ENCODE measurements at regions not wholly inside any gene's neighbourhood (a gene's known extent, or its start where the extent isn't known, plus 50 kb on each side); places are given as distances from the start of the nearest gene placed in this dataset.

DNA sequence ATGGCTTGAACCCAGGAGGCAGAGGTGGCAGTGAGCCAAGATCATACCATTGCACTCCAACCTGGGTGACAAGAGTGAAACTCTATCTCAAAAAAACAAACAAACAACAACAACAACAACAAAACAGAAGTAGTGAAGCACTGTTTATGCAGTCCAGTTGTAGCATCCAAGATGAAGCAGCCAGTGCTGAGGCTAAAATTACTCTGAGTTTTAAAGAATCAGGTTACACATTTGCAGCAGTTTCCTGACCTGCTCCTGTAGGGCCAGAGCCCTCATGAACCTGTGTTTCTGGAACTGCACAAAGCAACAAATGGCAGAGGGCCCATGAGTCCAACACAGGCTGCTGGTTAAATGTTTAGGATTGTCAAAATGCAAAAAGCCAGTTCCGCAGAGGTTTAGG, 499.5 kb upstream of the PSMD7 start:
- no peak for TF ChIP-seq POLR2AphosphoS5 (IDR thresholded peaks at IDR 0.05)
- no peak for TF ChIP-seq EP300 (IDR thresholded peaks at IDR 0.05)

Measured in suprapubic skin (tissue), 4 donors.